HUES48 (cell line): ENCODE measurements at regions not wholly inside any gene's neighbourhood (a gene's known extent, or its start where the extent isn't known, plus 50 kb on each side); places are given as distances from the start of the nearest gene placed in this dataset.
"Not testable (repeated sequence)": the region's sequence is repeated elsewhere in the genome, so short reads cannot be mapped to it uniquely, and the experiment has no call there.

Experiments used
- H3K27ac ChIP-seq: one replicate; pipeline ENCODE4 v1.7.0; 2013; ENCODE audit warnings: low read depth, low read length, inconsistent platforms
- H3K27me3 ChIP-seq: 2 replicates; pipeline ENCODE4 v1.6.1; 2013; ENCODE audit warnings: mild to moderate bottlenecking, low read length; ENCODE audit not compliant: control insufficient read depth, insufficient read depth
- H3K36me3 ChIP-seq: 2 replicates; pipeline ENCODE4 v1.6.1; 2013; ENCODE audit warnings: low read length; ENCODE audit not compliant: control insufficient read depth, insufficient read depth
- H3K4me1 ChIP-seq: 2 replicates; pipeline ENCODE4 v1.6.1; 2013; ENCODE audit warnings: mild to moderate bottlenecking, low read length; ENCODE audit not compliant: control insufficient read depth, insufficient read depth
- H3K4me3 ChIP-seq: 2 replicates; pipeline ENCODE4 v1.5.1; 2013; ENCODE audit warnings: mild to moderate bottlenecking, low read depth, low read length
- H3K9ac ChIP-seq: 2 replicates; pipeline ENCODE4 v1.6.1; 2013; ENCODE audit warnings: mild to moderate bottlenecking, low read depth, low read length, moderate library complexity
- H3K9me3 ChIP-seq: 2 replicates; pipeline ENCODE4 v1.6.1; 2013; ENCODE audit warnings: low read length; ENCODE audit not compliant: control insufficient read depth, insufficient read depth

DNA sequence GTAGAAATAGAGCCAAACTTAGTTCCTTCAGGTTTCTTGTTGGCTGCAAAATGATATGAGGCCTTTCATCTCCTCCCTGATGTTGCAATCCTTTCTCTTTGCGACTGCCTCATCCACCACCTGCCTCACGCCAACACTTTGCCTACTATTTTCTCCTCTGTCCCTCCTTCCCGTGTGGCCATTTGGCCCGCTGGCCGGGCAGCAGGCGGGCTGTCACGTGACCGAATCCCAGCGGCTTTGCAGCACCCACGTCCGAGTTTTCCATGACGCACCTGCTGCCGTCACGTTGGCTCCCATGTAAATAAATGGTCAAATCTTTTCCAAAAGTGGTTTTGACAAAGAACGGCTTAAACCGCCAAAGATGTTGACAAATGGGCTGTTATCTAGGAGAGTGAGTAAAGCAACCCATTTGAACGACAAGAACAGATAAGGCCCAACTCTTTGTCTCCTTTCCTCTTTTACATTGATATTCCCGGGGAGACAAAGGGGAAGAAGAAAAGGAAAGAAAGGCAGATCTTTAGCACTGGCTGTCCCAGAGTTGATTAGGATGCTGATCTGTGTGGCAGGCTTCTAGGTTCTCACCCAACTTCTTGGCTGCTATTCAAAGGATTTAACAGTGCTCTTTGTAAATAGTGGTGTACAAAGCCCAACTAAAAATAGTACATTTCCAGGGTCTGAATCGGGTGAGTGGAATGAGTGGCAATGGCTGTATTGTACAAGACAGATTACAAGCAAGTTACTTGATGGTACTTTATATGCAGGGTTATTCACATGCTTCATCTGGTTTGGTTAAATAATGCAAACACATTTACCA, 174.2 kb upstream of the JADE1 start:
- Histone ChIP-seq H3K36me3 (no peaks in the 10 kb centered on the region), H3K27ac (peak overlapping the region; percentile 70), H3K4me1 (peaks cover 50% of the 10 kb centered on the region), H3K27me3 (no peaks in the 10 kb centered on the region), H3K4me3 (no peak overlapping the region), H3K9ac (no peak overlapping the region), H3K9me3 (no peaks in the 10 kb centered on the region)

DNA sequence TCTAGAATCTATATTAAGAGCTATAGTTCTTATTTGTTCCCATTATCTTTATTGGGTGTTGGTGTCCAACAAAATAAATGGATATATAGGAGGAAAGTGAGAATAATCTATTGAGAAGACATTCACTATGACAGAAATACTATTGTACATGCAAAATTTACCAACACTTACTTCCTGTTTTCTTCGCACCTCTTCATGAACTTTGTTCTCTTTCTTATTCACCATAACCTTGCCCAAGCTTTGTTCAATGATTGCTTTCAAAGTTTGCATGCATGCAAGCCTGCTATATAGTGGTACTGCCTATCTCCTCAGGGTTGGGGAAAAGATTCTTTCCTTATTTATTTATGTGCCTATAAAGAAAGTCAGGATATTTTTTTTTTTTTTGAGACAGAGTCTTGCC, 176.4 kb upstream of the JADE1 start:
- H3K4me1 ChIP-seq = peaks cover 35% of the 10 kb centered on the region
- no peaks in the 10 kb centered on the region for H3K27me3 ChIP-seq
- no peak overlapping the region for H3K27ac ChIP-seq
- H3K9me3 ChIP-seq = no peaks in the 10 kb centered on the region
- no peak overlapping the region for H3K4me3 ChIP-seq
- no peak overlapping the region for H3K9ac ChIP-seq
- H3K36me3 ChIP-seq = no peaks in the 10 kb centered on the region

DNA sequence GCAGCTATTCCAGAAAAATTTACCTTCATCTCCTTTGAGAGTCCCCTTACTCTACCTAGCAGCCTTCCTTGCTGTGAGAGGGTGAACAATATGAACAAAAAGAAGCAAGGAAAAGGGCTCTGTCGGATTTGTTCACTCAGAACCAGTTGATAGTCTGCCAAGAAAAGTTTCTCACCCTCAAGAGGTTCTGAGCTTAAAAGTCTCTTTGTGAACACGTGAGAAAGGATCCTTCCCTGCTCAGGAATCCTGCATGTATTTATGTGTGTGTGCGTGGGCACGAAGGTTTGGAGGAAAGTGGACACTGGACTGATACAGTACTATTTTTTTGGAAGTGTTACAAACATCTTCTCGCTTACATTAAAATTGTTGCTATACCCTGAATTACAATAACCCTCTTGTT, 178.6 kb upstream of the JADE1 start:
- H3K4me1 ChIP-seq = peaks cover 14% of the 10 kb centered on the region
- no peaks in the 10 kb centered on the region for H3K27me3 ChIP-seq
- no peaks in the 10 kb centered on the region for H3K9me3 ChIP-seq
- no peak overlapping the region for H3K4me3 ChIP-seq
- no peaks in the 10 kb centered on the region for H3K36me3 ChIP-seq
- no peak overlapping the region for H3K9ac ChIP-seq
- no peak overlapping the region for H3K27ac ChIP-seq

DNA sequence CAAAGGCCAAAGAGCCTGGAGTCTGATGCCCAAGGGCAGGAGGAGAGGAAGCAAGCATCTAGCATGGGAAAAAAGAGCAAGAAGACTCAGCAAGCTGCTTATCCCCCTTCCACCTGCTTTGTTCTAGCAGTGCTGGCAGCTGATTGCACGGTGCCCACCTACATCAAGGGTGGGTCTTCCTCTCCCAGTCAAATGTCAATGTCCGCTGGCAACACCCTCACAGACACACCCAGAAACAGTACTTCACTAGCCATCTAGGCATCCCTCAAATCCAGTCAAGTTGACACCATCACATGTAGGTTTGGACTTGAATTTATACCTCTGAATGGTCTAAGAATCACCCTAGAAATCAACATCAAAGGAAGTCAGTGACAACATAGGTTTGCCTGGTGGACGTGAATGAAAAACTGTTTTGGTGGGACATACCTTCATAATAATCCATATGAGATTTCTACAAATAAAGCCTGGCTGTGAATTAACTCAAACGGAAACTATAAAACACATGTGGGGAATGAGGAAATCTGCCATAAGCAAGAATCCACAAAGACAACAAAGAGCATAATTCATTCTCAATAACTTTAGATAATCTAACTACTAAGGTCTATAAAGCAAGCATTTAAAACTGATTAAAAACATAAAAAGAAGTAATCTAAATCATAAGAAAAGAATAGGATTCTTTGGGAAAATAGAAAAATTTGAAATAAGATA, 185.8 kb upstream of the JADE1 start:
- H3K9me3 ChIP-seq = no peaks in the 10 kb centered on the region
- H3K36me3 ChIP-seq = no peaks in the 10 kb centered on the region
- no peak overlapping the region for H3K9ac ChIP-seq
- H3K27ac ChIP-seq = no peak overlapping the region
- H3K27me3 ChIP-seq = no peaks in the 10 kb centered on the region
- no peak overlapping the region for H3K4me3 ChIP-seq
- no peaks in the 10 kb centered on the region for H3K4me1 ChIP-seq

DNA sequence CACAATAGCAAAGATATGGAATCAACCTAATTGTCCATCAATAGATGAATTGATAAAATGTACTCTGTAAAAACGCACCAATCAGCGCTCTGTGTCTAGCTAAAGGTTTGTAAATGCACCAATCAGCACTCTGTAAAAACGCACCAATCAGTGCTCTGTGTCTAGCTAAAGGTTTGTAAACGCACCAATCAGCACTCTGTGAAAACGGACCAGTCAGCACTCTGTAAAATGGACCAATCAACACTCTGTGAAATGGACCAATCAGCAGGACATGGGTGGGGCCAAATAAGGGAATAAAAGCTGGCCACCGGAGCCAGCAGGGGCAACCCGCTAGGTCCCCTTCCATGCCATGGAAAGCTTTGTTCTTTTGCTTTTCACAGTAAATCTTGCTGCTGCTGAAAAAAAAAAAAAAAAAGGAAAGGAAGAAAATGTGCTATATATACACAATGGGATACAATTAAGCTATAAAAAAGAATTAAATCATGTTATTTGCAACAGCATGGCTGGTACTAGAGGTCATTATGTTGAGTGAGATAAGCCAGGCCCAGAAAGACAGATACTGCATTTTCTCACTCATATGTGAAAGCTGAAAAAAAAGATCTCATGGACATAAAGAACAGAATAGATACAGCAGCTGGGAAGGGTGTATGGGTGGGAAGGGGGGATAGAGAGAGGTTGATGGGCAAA, 189.1 kb upstream of the JADE1 start:
- H3K9me3 ChIP-seq, H3K4me3 ChIP-seq, H3K27ac ChIP-seq, H3K36me3 ChIP-seq, H3K4me1 ChIP-seq, H3K27me3 ChIP-seq, H3K9ac ChIP-seq: not testable (repeated sequence)

DNA sequence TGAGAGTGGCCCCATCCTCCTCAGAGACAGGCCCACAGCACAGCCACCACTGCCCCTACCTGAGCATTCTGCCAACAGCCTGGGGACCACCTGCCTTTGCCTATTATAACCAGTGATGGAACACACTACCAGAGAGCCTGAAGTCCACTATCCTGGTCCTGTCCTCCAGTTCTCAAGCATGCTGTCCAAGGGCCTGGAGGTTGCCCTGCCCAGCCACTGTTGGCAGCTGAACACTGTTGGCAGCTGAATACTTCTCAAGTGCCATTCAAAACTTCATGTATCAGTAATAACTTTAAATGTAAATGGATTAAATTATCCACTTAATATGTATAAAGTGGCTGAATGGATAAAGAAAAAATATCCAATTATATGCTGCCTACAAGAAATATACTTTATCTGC, 194.3 kb upstream of the JADE1 start:
- Histone ChIP-seq H3K4me1 (no peaks in the 10 kb centered on the region), H3K27ac (no peak overlapping the region), H3K9ac (no peak overlapping the region), H3K36me3 (no peaks in the 10 kb centered on the region), H3K27me3 (no peaks in the 10 kb centered on the region), H3K9me3 (no peaks in the 10 kb centered on the region), H3K4me3 (no peak overlapping the region)

DNA sequence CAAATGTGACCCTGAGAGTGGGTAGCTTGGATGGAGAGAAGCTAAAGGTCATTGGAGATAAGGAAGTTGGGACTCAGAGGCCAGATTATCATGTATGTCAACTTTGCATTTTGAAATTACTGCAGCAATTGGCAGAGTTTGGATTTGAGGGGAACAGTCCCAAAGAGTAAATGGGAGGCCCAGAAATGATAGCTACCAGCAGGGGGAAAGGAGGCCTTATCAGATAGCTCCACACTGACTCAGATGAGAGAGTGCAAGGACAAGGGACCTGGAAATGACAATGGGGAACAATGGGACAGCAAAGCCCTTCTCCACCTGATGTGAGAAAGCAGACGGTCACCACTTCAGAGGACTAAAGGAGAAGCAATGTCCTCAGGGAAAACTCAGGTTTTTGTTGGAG, 201.5 kb upstream of the JADE1 start:
- Histone ChIP-seq H3K9me3 (no peaks in the 10 kb centered on the region), H3K27me3 (no peaks in the 10 kb centered on the region), H3K9ac (no peak overlapping the region), H3K27ac (no peak overlapping the region), H3K4me1 (peaks cover 9% of the 10 kb centered on the region), H3K4me3 (no peak overlapping the region), H3K36me3 (no peaks in the 10 kb centered on the region)

DNA sequence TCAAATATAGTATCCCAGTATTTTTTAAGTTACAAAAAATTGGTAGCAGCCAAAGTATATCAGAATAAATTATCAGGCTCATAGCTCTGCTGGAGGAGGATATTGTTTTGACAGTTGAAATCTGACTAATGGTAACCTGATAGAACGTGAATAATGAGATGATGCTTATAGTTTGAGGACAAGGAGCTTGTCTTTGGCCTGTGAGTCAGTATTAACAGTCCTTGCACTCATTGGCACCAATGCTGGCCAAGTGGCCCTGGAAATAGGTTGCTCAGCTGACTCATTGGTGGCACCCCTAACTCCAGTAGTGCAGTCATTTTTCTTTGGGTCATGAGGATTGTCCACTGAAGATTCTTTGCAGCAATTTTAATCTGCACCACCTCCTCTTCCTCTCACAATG, 203.3 kb upstream of the JADE1 start:
- no peaks in the 10 kb centered on the region for H3K27me3 ChIP-seq
- no peak overlapping the region for H3K9ac ChIP-seq
- H3K9me3 ChIP-seq = no peaks in the 10 kb centered on the region
- no peak overlapping the region for H3K4me3 ChIP-seq
- peaks cover 13% of the 10 kb centered on the region for H3K4me1 ChIP-seq
- no peak overlapping the region for H3K27ac ChIP-seq
- H3K36me3 ChIP-seq = no peaks in the 10 kb centered on the region

DNA sequence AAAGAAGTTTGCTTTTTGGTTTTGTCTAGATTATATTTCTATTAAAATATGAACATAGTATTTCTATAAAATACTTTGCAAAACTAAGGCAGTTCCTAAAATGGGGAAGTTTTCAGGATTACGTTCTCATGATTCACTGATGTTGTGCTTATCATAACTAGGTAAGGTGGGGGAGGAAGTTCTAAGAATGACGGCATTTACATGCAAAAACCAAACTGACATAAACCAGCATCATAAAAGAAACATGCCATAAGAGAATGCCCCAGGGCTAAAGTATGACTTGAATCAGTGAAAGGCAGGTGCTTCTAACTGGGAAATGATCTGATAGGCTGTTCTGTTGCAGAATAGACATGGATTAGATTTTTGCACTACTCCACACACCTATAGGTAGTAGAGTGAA, 204.7 kb upstream of the JADE1 start:
- no peak overlapping the region for H3K27ac ChIP-seq
- no peak overlapping the region for H3K4me3 ChIP-seq
- no peaks in the 10 kb centered on the region for H3K36me3 ChIP-seq
- peaks cover 19% of the 10 kb centered on the region for H3K4me1 ChIP-seq
- no peaks in the 10 kb centered on the region for H3K27me3 ChIP-seq
- H3K9me3 ChIP-seq = no peaks in the 10 kb centered on the region
- H3K9ac ChIP-seq = no peak overlapping the region

DNA sequence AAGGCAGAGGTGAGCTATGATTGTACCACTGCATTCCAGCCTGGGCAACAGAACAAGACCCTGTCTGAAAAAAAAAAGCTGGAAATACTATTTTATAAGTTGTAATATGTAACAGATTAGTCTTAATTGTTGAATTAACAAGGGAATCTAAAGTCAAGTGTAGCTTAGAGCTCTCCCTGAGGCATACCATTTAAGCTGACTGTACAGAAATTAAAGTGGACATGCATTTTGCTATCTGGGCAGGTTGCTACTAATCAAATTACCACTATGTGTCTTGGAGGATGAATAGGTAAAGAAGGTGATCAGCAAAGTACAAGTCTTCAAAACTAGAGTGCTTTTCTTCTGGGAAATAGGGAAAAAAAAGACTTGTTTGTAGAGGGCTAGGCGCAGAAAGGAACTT, 205.3 kb upstream of the JADE1 start:
- Histone ChIP-seq H3K4me1 (peaks cover 19% of the 10 kb centered on the region), H3K9me3 (no peaks in the 10 kb centered on the region), H3K4me3 (no peak overlapping the region), H3K27ac (no peak overlapping the region), H3K9ac (no peak overlapping the region), H3K27me3 (no peaks in the 10 kb centered on the region), H3K36me3 (no peaks in the 10 kb centered on the region)

DNA sequence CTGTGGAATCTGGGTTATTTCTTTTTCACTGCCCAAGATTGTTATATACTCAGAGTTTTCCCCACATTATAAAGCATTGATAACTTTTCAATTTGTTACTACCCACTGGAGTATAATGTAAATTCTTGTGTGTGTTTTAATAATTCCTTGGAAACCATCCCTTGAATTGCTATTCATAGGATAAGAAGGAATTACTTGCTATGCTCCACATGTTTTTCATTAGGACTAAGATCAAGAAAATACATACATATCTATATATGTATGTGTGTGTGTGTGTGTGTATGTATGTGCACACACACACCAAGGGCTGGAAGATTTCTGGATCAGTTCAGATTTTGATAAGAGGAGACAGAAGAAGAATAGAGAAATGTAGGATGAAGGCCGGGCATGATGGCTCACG, 206.4 kb upstream of the JADE1 start:
- Histone ChIP-seq H3K36me3 (no peaks in the 10 kb centered on the region), H3K9me3 (no peaks in the 10 kb centered on the region), H3K27me3 (no peaks in the 10 kb centered on the region), H3K9ac (no peak overlapping the region), H3K27ac (no peak overlapping the region), H3K4me3 (no peak overlapping the region), H3K4me1 (peaks cover 19% of the 10 kb centered on the region)
